Breast epithelium (tissue), 3 donors: ENCODE measurements at regions not wholly inside any gene's neighbourhood (a gene's known extent, or its start where the extent isn't known, plus 50 kb on each side); places are given as distances from the start of the nearest gene placed in this dataset.

Experiments
- CTCF ChIP-seq, 3 donors: fragments of 450-650 bp; IDR thresholded peaks; one replicate each; pipeline ENCODE4 v1.5.1; 2016 to 2017; ENCODE audit warnings: antibody characterized with exemption in 3 of 3, mild to moderate bottlenecking in 3 of 3, moderate library complexity in 3 of 3
- POLR2A ChIP-seq: fragments of 450-650 bp; IDR thresholded peaks from one replicate; pipeline ENCODE4 v1.6.1; 2016; ENCODE audit warnings: antibody characterized with exemption, mild to moderate bottlenecking, moderate library complexity
- POLR2AphosphoS5 ChIP-seq, 3 donors: sonication (generic); formaldehyde crosslinking; IDR thresholded peaks; one replicate each; pipeline ENCODE4 v1.6.1; 2017; ENCODE audit warnings: antibody characterized with exemption in 3 of 3

GRCh38 chr4:116385583-116385982 lies 699.8 kb downstream of the TRAM1L1 start:
- TF ChIP-seq CTCF (IDR thresholded peaks at IDR 0.05) (no peak), POLR2A (no peak), POLR2AphosphoS5 (IDR thresholded peaks at IDR 0.05) (no peak)
